Calu3 (cell line): ENCODE measurements at regions not wholly inside any gene's neighbourhood (a gene's known extent, or its start where the extent isn't known, plus 50 kb on each side); places are given as distances from the start of the nearest gene placed in this dataset.

ENCODE experiments used
- BruUV-seq: library from RNA; stranded (reverse); fragments of 400-500 nt; replicated peaks from 2 replicates; lab custom pipeline; 2021; lab: Mats Ljungman, UMichigan
- CTCF ChIA-PET: fragments of 300-600 bp; sonication (Branson Sonifier 250); formaldehyde crosslinking; loops from one replicate; lab custom pipeline; 2022; ENCODE audit warnings: antibody characterized with exemption; lab: Charles Lee
- DNase-seq: peaks from one replicate; pipeline ENCODE4 v3.0.0; 2022
- H3K27ac Mint-ChIP-seq: one replicate; pipeline ENCODE4 v1.8.0; 2022; ENCODE audit warnings: mixed read lengths; ENCODE audit not compliant: unreplicated experiment
- H3K27me3 Mint-ChIP-seq: one replicate; pipeline ENCODE4 v1.8.0; 2022; ENCODE audit warnings: mixed read lengths; ENCODE audit not compliant: unreplicated experiment
- H3K36me3 Mint-ChIP-seq: one replicate; pipeline ENCODE4 v1.8.0; 2022; ENCODE audit warnings: mild to moderate bottlenecking, moderate library complexity, mixed read lengths; ENCODE audit not compliant: insufficient read depth, unreplicated experiment
- H3K4me1 Mint-ChIP-seq: one replicate; pipeline ENCODE4 v1.8.0; 2022; ENCODE audit warnings: mild to moderate bottlenecking, low read depth, mixed read lengths; ENCODE audit not compliant: unreplicated experiment
- H3K4me3 Mint-ChIP-seq: one replicate; pipeline ENCODE4 v1.8.0; 2022; ENCODE audit warnings: mild to moderate bottlenecking, low read depth, moderate library complexity, mixed read lengths; ENCODE audit not compliant: unreplicated experiment
- H3K9me3 Mint-ChIP-seq: one replicate; pipeline ENCODE4 v1.8.0; 2022; ENCODE audit warnings: low read depth, mixed read lengths; ENCODE audit not compliant: unreplicated experiment
- intact Hi-C: fragments of 100-400 bp; cut with micrococcal nuclease; formaldehyde crosslinking; loops from one replicate; pipeline ENCODE4 v1.10.0; 2022; ENCODE audit not compliant: unreplicated experiment
- TF ChIP-seq, protein P1 (sequence below): fragments of 200-600 bp; IDR thresholded peaks from one replicate; pipeline ENCODE4 v1.8.0; 2022; ENCODE audit warnings: antibody characterized with exemption; ENCODE audit not compliant: unreplicated experiment

DNA sequence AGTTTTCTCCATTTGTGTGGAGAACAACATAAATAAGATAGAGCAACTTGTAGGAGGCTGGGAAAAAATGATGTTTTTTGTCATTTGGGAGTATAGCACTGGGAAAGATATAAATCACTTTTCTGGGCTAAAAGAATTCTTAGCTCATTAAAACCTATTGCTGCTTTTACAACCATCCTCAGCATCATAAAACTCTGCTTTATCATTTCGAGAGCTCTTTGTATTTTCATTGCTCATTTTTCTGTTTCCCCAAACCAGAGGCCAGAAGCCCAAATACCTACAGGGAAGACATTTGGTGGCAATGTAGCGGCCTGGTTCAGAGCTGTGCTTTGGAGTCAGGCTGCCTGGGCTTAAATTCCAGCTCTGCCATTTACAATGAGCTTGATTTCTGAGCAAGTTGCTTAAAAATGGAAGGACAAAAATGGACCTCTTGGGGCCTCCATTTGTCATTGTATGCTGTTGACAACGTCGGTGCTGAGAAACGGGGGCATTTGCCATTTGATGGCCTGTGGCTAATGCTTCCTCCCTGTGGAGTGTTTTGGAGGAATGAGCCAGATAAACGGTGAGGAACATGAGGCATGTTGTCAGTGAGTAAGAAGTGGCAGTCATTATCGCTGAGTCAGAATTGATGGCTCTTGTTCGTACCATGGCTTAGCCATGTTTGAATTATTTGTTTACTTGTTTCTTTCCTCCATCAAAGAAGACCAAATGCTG is 260.0 kb downstream of the EBLN2 start:
- Mint-ChIP-seq H3K9me3 (peaks cover 13% of the 10 kb centered on the region), H3K4me1 (no peaks in the 10 kb centered on the region), H3K36me3 (no peaks in the 10 kb centered on the region), H3K27me3 (no peaks in the 10 kb centered on the region), H3K4me3 (no peak overlapping the region), H3K27ac (no peak overlapping the region)
- intact Hi-C loops: no loop called here
- BruUV-seq: no TSS peak
- TF ChIP-seq, protein P1, sequence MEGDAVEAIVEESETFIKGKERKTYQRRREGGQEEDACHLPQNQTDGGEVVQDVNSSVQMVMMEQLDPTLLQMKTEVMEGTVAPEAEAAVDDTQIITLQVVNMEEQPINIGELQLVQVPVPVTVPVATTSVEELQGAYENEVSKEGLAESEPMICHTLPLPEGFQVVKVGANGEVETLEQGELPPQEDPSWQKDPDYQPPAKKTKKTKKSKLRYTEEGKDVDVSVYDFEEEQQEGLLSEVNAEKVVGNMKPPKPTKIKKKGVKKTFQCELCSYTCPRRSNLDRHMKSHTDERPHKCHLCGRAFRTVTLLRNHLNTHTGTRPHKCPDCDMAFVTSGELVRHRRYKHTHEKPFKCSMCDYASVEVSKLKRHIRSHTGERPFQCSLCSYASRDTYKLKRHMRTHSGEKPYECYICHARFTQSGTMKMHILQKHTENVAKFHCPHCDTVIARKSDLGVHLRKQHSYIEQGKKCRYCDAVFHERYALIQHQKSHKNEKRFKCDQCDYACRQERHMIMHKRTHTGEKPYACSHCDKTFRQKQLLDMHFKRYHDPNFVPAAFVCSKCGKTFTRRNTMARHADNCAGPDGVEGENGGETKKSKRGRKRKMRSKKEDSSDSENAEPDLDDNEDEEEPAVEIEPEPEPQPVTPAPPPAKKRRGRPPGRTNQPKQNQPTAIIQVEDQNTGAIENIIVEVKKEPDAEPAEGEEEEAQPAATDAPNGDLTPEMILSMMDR: no peak
- no peak for DNase-seq
- CTCF ChIA-PET: no interaction called here

DNA sequence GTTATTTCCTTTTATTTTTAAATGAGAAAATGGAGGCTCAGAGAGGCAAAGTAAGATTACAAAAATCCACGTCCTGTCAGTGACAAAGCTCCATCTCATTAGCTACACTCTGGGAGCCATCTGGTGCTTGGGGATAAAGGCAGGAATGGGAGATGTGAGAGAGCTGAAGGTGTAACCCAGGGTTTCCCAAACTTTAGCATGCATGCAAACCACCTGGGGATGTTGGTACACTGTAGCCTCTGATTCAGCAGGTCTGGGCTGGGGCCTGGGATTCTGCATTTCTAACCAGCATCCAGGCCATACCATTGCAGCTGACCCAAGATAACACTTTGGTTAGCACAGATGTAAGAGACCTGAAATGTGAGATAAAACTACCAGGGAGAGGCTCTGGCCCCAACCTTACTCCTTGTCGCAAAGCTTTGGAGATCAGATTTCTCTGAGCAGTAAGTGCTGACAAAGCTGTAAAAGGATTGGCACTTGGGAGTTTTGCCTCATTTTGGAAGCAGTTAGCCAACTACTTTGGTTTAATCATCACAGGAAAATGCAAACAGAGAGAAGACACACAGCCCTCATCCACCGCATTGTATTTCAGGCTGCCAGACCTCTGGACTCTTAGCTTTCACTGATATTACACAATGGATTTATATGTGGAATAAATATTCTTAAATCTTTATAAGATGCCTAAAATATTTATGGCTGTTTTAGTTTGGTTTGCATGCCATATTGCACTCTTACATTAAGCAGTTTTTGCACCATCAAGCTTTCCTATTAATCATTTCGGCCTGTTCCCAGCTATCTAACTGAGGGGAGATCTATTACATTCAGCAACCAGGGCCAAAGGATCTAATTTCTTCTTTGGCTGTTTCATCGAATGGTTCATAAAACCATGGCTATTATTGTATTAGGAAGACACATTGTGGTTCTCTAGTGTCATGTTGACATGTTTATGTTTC is 263.0 kb downstream of the EBLN2 start:
- Mint-ChIP-seq H3K36me3 (no peaks in the 10 kb centered on the region), H3K9me3 (peaks cover 11% of the 10 kb centered on the region)

DNA sequence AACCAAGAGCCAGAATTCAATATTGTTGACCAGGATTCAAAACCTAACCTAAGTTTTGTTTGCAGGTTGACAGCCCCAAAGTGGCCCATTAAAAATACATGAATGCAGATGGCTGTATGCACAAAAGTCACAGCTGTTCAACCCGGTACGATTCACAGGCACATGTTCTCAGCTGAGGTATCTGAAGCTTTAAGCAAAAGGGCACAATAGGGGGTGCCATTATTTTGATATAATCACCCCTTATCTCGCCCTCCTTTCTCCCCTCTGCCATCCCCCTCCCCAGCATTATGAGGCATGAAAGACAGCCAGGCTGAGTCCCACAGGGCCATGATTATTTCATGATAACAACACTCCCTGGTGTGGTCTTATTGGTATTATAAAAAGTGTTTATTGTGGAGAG is 264.9 kb downstream of the EBLN2 start:
- H3K27me3 Mint-ChIP-seq: no peaks in the 10 kb centered on the region
- H3K36me3 Mint-ChIP-seq: no peaks in the 10 kb centered on the region
- no peak for DNase-seq
- H3K27ac Mint-ChIP-seq: no peak overlapping the region
- TF ChIP-seq, protein P1: no peak
- H3K4me3 Mint-ChIP-seq: no peak overlapping the region
- no peaks in the 10 kb centered on the region for H3K4me1 Mint-ChIP-seq
- CTCF ChIA-PET: no interaction called here
- intact Hi-C loops: no loop called here
- peaks cover 6% of the 10 kb centered on the region for H3K9me3 Mint-ChIP-seq
- no TSS peak for BruUV-seq

More for the DNA sequence above, 263.0 kb downstream of the EBLN2 start:
- intact Hi-C loops: no loop called here
- Mint-ChIP-seq H3K4me3 (no peak overlapping the region), H3K4me1 (no peaks in the 10 kb centered on the region), H3K27ac (no peak overlapping the region), H3K27me3 (no peaks in the 10 kb centered on the region)
- TF ChIP-seq, protein P1: no peak
- BruUV-seq: no TSS peak
- CTCF ChIA-PET: interaction anchor here (0.5 kb wide), 1 partner anchor 92 kb away, joined by 3 read pairs; no protein-coding TSS in a partner anchor
- no peak for DNase-seq

DNA sequence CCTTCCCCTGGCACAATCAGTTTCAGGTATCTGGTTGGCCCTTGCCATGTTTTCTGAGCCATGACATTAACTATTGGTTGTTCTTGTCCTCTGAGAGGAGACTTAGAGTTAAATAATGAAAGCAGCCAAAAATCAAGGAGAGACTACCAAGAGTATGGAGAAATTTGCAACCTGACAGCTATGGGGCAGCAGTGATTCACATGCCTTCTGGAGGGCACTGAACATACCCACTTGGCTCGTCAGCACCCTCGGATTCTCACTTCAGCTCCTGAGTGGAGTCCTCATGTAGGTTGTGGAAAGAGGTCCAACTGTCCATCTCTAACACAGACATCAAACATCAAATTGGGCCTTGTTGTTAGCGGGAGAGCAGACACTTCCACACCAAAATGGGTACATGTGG is 265.6 kb downstream of the EBLN2 start:
- Mint-ChIP-seq H3K27ac (no peak overlapping the region), H3K4me3 (no peak overlapping the region), H3K9me3 (peaks cover 4% of the 10 kb centered on the region), H3K36me3 (no peaks in the 10 kb centered on the region), H3K4me1 (no peaks in the 10 kb centered on the region), H3K27me3 (no peaks in the 10 kb centered on the region)
- intact Hi-C loops: no loop called here
- CTCF ChIA-PET: no interaction called here
- DNase-seq: no peak
- no TSS peak for BruUV-seq
- TF ChIP-seq, protein P1: no peak
